Uterus (tissue), 2 donors: ENCODE measurements at regions not wholly inside any gene's neighbourhood (a gene's known extent, or its start where the extent isn't known, plus 50 kb on each side); places are given as distances from the start of the nearest gene placed in this dataset.

Source experiments
- POLR2A ChIP-seq, 2 donors: fragments of 450-650 bp; IDR thresholded peaks; one replicate each; pipeline ENCODE4 v1.6.1; 2016; ENCODE audit warnings: antibody characterized with exemption in 2 of 2, mild to moderate bottlenecking in 1 of 2, moderate library complexity in 1 of 2
- TF ChIP-seq, protein P1 (sequence below), 4 experiments: fragments of 200-600 bp in 2 of 4; fragments of 450-650 bp in 2 of 4; sonication (generic) in 2 of 4; IDR thresholded peaks; one replicate each; pipeline ENCODE4 v1.5.1; 2016 to 2019; ENCODE audit warnings: antibody characterized with exemption in 4 of 4, mild to moderate bottlenecking in 2 of 4, moderate library complexity in 1 of 4

DNA sequence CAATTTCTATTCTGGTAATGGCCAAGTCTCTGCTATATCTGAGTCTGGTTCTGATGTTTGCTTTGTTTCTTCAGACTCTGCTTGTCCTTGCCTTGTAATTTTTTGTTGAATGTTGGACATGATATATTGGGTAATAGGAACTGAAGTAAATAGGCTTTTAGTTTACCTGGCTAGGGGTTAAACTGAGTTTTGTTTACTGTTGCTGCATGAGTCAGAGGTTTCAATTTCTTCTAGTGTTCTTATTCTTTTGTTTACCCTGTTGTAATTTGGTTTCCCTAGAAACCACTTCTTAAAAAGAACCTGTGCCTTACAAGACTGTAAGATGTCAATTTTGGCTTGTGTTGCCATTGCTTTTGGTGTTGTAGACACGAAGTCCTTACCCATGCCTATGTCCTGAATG is 285.0 kb upstream of the KCNH7 start:
- TF ChIP-seq, protein P1, sequence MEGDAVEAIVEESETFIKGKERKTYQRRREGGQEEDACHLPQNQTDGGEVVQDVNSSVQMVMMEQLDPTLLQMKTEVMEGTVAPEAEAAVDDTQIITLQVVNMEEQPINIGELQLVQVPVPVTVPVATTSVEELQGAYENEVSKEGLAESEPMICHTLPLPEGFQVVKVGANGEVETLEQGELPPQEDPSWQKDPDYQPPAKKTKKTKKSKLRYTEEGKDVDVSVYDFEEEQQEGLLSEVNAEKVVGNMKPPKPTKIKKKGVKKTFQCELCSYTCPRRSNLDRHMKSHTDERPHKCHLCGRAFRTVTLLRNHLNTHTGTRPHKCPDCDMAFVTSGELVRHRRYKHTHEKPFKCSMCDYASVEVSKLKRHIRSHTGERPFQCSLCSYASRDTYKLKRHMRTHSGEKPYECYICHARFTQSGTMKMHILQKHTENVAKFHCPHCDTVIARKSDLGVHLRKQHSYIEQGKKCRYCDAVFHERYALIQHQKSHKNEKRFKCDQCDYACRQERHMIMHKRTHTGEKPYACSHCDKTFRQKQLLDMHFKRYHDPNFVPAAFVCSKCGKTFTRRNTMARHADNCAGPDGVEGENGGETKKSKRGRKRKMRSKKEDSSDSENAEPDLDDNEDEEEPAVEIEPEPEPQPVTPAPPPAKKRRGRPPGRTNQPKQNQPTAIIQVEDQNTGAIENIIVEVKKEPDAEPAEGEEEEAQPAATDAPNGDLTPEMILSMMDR (IDR thresholded peaks at IDR 0.05): no peak
- TF ChIP-seq POLR2A (IDR thresholded peaks at IDR 0.05): no peak
